Cerebellar nuclear complex (tissue), 1 donor: ENCODE measurements at regions not wholly inside any gene's neighbourhood (a gene's known extent, or its start where the extent isn't known, plus 50 kb on each side); places are given as distances from the start of the nearest gene placed in this dataset.
"Not testable (repeated sequence)": the region's sequence is repeated elsewhere in the genome, so short reads cannot be mapped to it uniquely, and the experiment has no call there.

Experiments
- DNase-seq, 2 experiments: peaks; one replicate each; lab custom pipeline; 2025; lab: John Stamatoyannopoulos, UW

GRCh38 chr9:86488345-86488744, 134.1 kb upstream of the TUT7 start:
- no peak for DNase-seq

- DNase-seq: no peak
Observed at GRCh38 chr9:86487838-86488233, 133.6 kb upstream of the TUT7 start.

GRCh38 chr9:86486891-86487837, 133.0 kb upstream of the TUT7 start:
- DNase-seq: no peak

GRCh38 chr9:86485359-86485758, 131.1 kb upstream of the TUT7 start:
- no peak for DNase-seq

- no peak for DNase-seq
Observed at GRCh38 chr9:86483496-86483895, 129.3 kb upstream of the TUT7 start.

GRCh38 chr9:86481466-86481865, 127.3 kb upstream of the TUT7 start:
- no peak for DNase-seq

GRCh38 chr9:86475255-86475654, 121.0 kb upstream of the TUT7 start:
- DNase-seq: not testable (repeated sequence)

GRCh38 chr9:86471171-86471815, 117.1 kb upstream of the TUT7 start:
- DNase-seq: no peak

- no peak for DNase-seq
Observed at GRCh38 chr9:86470326-86470725, 116.1 kb upstream of the TUT7 start.

GRCh38 chr9:86469476-86470250, 115.5 kb upstream of the TUT7 start:
- DNase-seq: no peak

GRCh38 chr9:86464242-86464641, 110.0 kb upstream of the TUT7 start:
- DNase-seq: no peak

- no peak for DNase-seq
Observed at GRCh38 chr9:86460216-86461002, 106.2 kb upstream of the TUT7 start.

- DNase-seq: no peak
Observed at GRCh38 chr9:86459599-86460155, 105.5 kb upstream of the TUT7 start.

GRCh38 chr9:86459191-86459590, 105.0 kb upstream of the TUT7 start:
- DNase-seq: no peak

GRCh38 chr9:86458191-86458855, 104.1 kb upstream of the TUT7 start:
- DNase-seq: no peak

GRCh38 chr9:86456416-86456815, 102.2 kb upstream of the TUT7 start:
- DNase-seq: no peak

- no peak for DNase-seq
Observed at GRCh38 chr9:86454701-86455615, 100.7 kb upstream of the TUT7 start.

- DNase-seq: no peak
Observed at GRCh38 chr9:86452201-86452828, 98.1 kb upstream of the TUT7 start.

- DNase-seq: no peak
Observed at GRCh38 chr9:86449246-86449645, 95.0 kb upstream of the TUT7 start.
